22Rv1 (cell line): ENCODE measurements at regions not wholly inside any gene's neighbourhood (a gene's known extent, or its start where the extent isn't known, plus 50 kb on each side); places are given as distances from the start of the nearest gene placed in this dataset.

ENCODE experiments used
- ZFX ChIP-seq: fragments of 450-650 bp; IDR thresholded peaks from 2 replicates; pipeline ENCODE4 v1.6.1; 2017; ENCODE audit warnings: antibody characterized with exemption, borderline replicate concordance
- TF ChIP-seq, protein P1 (sequence below): fragments of 450-650 bp; IDR thresholded peaks from 2 replicates; pipeline ENCODE4 v1.5.1; 2017; ENCODE audit warnings: mild to moderate bottlenecking

DNA sequence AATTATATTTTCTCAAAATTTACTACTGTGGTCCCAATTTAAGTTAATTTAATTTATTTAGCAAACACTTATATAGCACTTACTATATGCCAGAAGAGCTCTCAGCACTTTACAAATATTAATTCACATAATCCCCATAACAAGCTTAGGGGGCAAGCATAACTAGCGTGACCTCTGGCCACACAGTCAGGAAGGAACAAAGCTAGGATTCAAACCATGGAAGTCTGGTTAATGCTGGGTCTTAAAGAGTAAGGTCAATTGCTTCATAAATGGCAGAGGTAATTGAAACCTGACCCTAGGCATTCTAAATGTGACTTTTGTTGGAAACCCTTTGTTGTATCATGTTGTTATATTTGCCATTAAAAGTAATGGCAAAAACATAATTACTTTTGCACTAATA is 279.5 kb upstream of the EMCN start:
- TF ChIP-seq, protein P1, sequence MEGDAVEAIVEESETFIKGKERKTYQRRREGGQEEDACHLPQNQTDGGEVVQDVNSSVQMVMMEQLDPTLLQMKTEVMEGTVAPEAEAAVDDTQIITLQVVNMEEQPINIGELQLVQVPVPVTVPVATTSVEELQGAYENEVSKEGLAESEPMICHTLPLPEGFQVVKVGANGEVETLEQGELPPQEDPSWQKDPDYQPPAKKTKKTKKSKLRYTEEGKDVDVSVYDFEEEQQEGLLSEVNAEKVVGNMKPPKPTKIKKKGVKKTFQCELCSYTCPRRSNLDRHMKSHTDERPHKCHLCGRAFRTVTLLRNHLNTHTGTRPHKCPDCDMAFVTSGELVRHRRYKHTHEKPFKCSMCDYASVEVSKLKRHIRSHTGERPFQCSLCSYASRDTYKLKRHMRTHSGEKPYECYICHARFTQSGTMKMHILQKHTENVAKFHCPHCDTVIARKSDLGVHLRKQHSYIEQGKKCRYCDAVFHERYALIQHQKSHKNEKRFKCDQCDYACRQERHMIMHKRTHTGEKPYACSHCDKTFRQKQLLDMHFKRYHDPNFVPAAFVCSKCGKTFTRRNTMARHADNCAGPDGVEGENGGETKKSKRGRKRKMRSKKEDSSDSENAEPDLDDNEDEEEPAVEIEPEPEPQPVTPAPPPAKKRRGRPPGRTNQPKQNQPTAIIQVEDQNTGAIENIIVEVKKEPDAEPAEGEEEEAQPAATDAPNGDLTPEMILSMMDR, result no peak
- no peak for TF ChIP-seq ZFX
